Activated naive CD4-positive, alpha-beta T cell treated with Interleukin-2 at 50 U/mL for 16 hours (primary cell): ENCODE measurements at regions not wholly inside any gene's neighbourhood (a gene's known extent, or its start where the extent isn't known, plus 50 kb on each side); places are given as distances from the start of the nearest gene placed in this dataset.
"Not testable (repeated sequence)": the region's sequence is repeated elsewhere in the genome, so short reads cannot be mapped to it uniquely, and the experiment has no call there.

Source experiments
- DNase-seq: peaks from one replicate; pipeline ENCODE4 v3.0.0-alpha.2; 2020

DNA sequence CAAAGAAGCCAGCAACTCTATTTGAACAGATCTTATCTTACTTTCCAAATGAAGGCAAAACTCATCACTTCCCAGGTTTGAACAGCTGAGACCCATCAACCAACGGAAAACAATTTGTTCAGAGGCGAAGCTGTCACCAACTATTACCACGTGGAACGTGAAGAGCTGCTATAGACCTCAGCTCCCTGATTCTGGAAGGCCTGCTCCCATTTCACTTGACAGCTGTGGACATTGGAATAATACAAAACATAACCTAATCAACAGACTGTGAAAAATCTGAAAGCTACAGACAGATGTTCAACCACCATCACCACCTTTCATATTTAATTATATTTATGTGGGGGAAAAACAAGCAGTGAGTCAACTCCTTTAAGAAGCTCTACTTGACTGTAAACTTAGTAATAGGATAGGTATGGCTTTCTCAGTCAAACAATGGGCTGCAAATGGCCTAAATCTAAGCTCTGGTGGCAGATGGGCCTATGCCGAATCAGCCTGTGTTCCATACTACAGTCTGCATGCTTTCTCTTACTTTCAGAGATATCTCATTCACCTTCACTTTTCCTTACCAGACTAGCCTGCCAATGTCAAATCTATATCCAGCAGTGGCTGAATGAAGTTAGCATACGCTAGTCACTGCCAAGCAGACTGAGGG is 896.4 kb downstream of the TDRD15 start:
- DNase-seq: no peak

DNA sequence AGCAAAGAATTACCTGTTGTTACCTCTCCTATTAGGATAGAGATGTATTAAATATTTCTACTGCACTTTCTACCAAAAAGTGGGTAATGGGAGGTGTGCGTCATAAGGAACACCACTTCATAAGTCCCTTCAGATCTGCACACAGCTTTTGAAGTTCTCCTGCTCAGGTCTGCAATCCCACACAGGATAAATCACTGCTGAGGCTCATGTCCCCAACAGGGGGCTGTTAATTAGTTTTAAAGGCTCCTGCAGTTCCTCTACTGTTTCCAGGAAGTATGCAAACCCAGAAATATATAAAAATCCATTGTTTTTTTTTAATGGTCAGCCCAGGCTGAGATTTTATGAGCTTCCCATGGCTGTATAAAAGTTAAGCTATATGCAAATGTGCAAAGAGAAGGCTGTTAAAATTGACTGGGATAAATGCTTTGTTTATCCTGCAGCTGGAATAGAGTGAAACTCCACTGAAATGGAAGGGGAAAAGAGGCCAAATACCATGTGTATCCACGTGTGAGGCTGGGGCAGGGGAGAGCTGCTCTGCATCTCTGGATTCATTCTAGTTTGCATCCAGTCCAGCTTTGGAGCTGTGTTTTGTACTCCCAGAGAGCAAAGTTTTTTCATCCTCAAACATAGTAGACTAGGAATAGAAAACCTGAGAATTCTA is 903.7 kb downstream of the TDRD15 start:
- DNase-seq: no peak

DNA sequence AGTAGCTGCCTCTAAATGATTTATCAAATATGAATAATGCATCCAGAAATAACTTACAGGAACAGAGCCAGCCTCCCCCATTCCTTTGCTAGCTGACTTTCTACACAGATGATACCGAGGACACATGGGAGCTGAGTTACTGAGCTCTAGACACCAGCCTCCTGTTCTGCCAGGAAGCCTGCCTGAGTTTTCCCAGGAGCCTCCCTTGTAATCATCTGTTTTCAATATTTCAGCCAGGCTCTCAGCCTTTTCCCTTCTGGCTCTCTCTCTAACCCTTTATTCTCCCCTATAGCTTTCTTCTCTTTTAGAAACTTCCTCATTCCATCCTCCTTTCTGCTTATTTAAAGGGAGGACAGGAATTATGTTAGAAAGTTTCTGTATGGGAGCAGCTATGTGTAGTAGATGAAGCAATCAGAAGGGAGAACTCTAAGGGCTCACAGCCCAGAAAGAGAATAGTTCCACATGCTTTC is 911.6 kb downstream of the TDRD15 start:
- no peak for DNase-seq

DNA sequence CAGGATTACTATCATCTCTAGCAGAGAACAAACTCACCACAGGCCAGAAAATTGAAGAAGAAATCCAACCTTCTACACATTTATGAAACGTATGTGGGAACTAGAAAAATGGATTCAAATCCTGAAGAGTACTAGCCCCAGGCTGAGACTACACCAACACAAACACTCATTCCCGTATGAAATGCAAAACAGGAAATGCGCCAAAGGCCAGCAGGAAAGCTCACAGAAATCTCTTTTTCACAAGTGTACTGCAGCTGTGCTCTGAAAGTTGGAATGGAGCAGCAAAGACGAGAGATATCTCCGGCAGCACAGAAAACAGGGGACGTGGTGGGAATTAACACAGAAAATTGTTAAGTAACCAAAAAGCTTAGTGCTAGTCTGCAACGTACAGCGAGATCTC is 913.5 kb downstream of the TDRD15 start:
- DNase-seq: no peak

DNA sequence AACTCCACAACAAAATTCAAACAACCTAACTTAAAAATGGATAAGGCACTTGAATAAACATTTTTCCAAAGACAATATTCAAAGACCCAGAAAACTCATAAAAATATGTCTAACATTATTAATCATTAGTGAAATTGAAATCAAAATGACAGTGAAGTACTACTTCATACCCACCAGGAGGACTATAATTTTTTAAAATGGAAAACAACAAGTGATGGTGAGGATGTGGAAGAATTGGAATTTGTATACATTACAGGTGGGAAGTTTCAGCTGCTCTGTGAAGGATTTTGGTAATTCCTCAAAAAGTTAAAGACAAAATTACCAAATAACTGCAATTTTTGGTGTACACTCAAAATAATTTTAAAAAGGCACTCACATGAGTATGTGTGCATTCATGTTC is 920.0 kb downstream of the TDRD15 start:
- DNase-seq: no peak

DNA sequence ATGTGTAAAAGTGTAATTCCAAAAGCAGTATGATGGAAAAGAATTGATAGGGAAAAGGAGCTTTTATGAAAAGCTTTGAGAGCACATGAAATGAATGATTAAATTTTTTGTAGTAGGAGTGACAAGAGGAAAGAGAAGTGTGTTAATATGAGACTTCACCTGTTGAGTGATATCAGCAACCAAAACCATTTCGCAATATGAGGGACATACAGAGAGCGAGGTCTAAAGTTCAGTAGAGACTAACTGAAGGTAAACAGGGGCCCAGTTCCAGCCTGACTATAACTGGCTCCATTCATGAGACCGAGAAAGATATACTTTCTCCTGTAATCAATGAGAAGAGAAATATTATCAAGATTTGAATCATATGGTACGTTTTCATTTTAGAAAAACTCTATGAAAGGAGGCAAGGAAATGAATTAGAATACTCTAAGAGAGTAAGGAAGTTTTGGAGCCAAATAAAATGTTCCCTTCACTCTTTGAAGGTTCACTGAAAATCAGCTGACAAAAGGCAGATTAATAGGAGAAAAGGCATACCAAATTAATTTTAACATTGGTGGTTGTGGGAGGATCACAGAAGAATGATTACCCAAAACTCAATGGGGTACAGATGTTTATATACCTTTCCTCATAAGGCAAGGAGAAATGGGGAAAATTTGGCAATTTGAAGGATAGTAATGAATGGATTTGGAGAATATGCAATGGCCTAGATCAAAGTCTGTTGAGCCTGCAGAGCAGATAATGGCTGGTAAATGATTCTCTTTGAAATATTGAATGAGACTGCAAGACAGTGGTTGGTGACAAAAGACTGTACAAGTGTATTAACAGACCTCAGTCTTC is 932.2 kb downstream of the TDRD15 start:
- DNase-seq: no peak

DNA sequence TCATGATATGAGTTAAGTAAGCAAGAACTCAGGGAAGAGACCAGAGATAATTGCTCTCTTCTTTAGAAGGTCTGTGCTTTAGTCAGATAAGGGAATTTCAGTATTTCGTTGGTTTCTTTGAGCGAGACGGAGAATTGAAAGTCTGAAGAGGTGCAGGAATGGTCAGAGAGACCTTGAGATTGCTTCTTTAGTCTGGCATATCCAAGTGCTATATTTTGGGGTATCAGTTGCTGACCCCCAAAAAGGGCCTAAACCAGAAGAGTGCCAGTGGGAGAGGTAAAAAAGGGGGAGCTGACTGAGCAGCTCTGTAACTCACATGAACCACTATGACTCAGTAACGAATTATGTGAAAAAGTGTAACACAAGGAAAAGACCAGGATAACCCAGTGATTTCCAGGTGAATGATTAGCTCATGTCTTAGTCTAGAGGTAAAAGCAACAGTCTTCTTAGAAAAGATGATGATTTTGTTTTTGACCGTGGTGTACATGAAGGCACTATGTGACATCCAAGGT is 932.9 kb downstream of the TDRD15 start:
- DNase-seq: no peak

DNA sequence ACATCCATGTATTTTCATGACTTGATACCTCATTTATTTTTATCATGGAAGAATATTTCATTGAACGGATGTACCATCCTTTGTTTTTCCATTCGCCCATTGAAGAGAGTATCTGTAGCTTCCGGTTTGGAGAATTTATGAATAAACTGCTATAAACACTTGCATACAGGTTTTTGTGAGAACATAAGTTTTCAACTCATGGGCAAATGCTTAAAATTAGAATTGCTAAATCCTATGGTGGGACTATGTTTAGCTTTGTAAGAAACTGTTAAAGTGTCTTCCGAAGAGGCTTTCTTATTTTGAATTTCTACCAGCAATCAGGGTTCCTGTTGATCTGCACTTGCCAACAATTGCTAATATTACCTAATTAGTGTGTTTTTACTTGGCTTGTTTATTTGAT is 938.9 kb downstream of the TDRD15 start:
- DNase-seq: no peak

DNA sequence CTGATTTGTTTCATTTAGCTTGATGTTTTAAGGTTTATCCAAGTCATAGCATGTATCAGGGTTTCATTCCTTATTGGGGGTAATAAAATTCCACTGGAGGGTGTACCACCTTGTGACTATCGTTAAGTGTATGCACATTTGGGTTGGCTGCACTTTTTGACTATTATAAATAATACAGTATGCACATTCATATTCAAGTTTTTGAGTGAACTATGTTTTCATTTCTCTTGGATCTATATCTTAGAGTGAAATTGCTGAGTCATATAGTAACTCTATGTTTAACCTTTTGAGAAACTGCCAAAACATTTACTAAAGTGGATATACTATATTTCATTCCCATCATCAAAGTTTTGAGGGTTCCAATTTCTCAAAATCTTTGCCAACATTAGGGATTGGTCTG is 952.7 kb downstream of the TDRD15 start:
- DNase-seq: no peak

DNA sequence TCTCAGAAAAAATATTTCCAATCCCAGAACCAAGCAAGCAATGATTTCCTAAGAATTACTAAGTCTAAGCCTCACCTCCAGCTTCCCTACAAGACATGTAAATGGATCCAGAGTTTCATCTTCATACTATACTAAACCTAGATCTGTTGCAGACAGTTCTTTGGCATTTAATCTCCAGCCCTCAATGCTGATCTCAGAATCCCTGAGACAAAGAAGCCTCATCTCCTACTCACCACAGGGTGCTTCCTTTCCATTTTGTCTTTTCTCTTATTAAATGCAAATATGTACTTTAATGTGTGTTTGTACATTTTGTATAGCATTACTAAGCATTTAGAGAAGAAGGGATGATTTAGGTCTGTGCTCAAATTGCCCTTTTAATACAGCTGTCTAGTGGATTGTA is 954.9 kb downstream of the TDRD15 start:
- DNase-seq: no peak

DNA sequence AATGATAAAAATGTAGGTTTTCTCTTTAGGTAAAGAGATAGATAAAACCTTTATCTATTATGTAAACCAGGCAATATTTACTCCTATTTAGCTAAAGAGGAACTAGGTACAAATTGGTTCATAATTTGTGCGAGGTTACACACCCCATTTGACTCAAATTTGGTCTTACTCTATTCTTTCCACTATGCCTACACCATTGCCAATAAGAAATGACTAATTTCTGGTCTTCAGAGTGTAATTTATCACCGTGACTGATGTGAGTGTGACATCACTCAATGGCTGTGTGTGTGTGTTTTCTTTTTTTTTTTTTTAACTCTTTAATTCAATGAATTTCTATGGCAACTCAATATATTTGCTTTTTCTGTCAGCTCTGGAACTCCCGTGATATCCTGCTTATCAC is 955.8 kb downstream of the TDRD15 start:
- no peak for DNase-seq

DNA sequence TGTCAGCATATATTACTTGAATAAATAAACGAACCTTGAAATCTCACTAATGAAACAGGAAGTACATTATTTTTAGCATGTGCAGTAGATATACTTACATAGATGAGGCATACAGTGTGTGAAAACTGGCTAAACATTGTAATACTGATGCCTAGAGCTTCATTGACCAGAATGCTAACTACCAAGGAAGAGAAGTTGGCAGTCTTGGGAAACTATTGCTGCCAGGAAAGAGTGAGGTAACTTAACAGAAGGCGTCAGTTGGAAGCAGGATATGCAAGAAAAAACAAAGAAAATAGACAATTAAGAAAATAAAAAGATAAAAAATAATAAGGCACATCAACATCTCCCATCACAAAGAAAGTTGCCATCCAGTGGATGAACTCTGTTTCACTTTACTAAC is 963.0 kb downstream of the TDRD15 start:
- no peak for DNase-seq

DNA sequence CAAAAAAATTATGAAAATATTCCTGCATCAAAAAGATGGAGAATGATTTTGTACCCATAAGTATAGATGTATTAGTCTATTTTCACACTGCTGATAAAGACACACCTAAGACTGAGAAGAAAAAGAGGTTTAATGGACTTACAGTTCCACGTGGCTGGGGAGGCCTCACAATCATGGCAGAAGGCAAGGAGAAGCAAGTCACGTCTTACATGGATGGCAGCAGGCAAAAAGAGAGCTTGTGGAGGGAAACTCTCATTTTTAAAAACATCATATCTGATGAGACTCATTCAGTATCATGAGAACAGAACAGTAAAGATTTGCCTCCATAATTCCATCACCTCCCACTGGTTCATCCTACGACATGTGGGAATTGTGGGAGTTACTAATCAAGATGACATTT is 979.8 kb downstream of the TDRD15 start:
- DNase-seq: not testable (repeated sequence)

DNA sequence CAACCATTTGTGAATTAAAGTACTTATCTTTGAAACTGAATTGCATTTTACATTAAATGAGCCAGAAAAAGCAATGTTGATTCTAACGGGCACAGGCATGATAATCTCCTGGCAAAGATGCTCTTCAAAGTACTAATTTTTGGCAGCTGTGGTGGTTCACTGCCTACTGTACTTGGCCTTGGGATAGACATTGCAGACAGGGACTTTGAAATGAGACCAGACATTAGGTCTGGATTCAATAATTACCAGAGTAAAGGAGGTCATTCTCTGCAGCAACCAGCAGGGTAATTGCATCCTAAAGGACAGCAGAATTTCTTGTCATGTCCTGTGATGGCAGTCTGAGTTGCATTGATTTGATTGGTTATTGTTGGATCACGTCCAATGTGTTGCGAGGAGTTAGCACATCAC is 986.5 kb downstream of the TDRD15 start:
- no peak for DNase-seq

DNA sequence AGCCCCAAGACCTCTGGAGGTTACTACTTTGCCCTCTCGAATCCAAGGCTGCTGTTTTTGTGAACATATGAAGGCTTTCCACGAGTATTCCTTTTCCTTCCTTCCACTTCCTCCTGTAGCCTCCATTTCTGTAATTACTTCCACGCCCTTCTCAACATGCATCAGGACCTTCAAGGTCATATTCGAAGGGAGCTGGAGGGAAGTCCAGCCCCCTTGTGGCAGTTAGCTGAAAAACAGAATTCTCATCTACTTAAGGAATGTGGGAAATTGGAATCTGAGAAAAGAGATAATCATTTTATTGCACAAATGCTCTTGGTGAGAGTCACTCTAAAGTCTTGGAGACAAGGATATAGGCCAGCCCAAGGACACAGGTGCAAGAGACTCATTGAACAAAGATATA is 1000.2 kb downstream of the TDRD15 start:
- no peak for DNase-seq

DNA sequence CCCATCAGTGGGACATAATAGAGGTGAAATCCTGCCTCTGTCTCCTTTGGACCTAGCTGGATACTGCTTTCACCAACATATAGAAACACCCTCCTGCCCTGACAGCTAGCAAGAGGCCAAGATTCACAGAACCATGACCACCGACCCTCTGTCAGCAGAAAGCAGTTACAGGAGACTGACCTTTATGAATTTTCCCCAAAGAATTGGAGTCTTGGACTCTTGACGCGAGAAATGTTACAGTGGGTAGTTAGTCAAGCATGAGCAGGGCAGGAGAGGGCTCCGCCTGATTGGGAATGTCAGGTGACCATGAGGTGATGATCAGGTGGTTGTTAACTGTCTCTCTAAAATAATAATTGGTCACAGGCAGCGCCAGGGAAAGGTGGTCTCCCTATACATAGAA is 1002.3 kb downstream of the TDRD15 start:
- DNase-seq: no peak

DNA sequence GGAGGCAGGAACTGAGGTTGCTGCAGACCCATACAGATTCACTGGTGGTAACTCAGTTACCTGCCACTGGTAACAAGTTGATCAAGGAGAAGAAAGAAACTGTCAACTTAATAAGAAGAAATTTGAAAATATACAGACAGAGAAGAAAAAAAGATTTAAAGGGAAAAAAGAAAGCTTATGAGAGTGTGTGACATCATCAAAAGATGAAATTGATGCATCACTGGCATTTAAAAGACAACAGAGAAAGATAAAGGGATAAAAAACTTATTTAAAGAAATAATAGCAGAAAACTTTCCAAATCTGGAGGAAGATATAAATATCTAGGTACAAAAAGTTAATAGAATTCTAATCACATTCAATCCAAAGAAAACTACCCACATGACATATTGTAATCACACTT is 1003.2 kb downstream of the TDRD15 start:
- no peak for DNase-seq

DNA sequence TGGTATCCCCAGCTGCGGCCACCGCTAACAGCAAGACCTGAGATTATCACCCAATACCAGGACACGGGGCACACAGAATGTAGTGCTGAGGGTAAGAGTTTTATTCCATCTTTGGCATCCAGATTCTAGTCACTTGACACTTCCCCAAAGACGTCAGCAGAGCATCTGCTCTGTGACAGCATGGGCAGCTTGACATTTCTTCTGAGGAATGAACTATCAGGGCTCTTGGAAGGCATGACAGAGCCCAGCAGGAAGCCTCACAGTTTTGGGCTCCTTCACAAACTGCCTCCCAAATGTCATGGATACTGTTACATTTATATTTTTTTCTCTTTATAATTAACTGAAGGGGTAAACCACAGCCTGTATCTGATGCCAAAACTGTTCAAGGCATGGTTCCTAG is 1010.7 kb downstream of the TDRD15 start:
- no peak for DNase-seq

DNA sequence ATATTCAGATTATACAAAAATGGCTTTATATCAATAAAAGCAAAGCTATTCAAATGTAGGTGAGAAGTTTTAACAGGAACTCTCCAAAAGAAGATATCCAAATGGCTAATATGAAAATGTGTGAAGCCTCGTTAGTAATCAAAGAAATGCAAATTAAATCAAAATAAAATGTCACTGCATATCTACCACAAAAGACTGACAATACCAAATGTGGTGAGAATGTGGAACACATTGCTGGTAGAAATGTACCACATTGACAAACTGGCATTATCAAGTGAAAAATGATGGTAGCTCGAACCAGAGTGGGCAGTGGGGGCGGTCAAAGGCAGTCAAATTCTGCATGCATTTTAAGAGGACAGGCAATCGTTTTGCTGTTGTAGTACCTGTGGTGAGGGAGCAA is 1012.7 kb downstream of the TDRD15 start:
- DNase-seq: no peak

DNA sequence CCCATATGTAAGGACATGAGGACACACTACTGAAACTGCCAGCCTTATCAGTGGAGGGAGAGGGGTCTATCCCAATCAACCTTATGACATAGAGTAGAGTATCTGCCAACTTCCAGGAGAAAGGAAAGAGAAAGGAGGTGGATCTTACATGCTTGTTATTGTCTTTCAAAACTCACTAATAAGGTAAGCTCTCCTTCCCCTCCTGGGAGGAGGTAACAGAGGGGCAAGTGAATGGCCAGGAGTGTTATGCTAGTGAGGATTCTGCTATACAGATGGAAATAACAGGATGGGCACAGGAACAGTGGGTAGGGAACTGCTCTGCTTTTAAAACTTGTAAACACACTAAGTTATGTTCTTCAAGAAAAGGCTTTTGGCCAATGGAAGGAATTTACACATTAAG is 1020.1 kb downstream of the TDRD15 start:
- no peak for DNase-seq

DNA sequence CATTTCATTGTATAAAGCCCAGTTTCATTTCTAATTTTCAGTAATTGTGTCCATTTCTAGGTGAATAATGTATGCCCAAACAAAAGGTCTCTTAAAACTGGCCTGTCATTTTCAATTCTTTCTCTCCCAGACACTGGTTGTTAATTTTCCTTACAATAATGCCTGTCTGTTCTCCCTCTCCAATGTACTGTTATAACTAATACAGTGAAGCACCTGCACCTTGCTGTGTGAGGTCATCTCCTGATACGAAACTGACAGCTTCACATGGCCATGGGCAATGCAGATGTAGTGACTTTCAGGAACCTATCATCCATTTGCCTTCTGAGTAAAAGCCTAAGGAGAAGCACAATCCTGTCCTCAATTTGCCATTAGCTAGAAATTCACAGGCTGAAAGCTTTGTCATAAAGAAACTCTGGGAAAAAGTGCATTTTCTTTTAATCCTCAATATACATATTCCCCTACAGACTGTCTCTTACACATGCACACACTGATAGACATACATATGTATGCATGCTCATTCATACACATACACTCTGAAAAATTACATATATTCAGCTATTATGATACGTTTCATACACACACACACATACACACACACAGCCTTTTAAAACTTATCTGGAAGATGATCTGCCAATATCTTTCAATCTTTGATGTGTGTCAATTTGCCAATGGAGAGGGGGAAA is 1030.3 kb downstream of the TDRD15 start:
- DNase-seq: no peak

DNA sequence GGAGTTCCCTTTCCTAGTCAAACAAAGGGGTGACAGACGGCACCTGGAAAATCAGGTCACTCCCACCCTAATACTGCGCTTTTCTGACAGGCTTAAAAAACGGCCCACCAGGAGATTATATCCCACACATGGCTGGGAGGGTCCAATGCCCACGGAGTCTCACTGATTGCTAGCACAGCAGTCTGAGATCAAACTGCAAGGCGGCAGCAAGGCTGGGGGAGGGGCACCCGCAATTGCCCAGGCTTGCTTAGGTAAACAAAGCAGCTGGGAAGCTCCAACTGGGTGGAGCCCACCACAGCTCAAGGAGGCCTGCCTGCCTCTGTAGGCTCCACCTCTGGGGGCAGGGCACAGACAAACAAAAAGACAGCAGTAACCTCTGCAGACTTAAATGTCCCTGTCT is 1032.9 kb downstream of the TDRD15 start:
- not testable (repeated sequence) for DNase-seq

DNA sequence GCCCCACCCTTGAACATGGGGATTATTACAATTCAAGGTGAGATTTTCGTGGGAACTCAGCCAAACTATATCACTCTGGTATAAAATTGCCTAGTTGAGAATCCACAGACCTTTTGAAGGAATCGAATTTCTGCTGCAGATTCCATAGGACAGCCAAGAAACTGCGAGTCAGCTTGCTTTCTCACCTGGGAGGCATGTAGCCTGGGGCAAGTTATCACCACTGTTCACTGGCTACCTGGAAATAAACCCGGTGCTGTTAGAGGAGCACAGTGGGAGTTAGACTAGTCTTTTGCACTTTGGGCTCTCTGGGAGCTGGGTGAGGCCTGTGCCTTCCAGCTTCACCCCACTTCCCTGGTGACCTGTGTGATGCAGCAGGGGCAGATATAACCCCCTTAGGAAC is 1043.5 kb downstream of the TDRD15 start:
- no peak for DNase-seq
